Neural cell (in vitro differentiated cells): ENCODE measurements at regions not wholly inside any gene's neighbourhood (a gene's known extent, or its start where the extent isn't known, plus 50 kb on each side); places are given as distances from the start of the nearest gene placed in this dataset.

Experiments
- H2AFZ ChIP-seq: fragments of 200-600, 300-800 bp; sonication (generic), shearing (Covaris generic); 2 replicates; pipeline ENCODE4 v1.6.0; 2014; ENCODE audit warnings: low read depth, mild to moderate bottlenecking, antibody characterized with exemption, low read length, moderate library complexity
- H3F3A ChIP-seq: fragments of 200-600 bp; shearing (Covaris generic); 2 replicates; pipeline ENCODE4 v1.6.1; 2016; ENCODE audit warnings: mild to moderate bottlenecking, moderate library complexity, mixed read lengths, antibody characterized with exemption, low read length; ENCODE audit not compliant: insufficient read depth, poor library complexity, severe bottlenecking
- H3K27ac ChIP-seq: fragments of 200-600, 300-800 bp; sonication (generic), shearing (Covaris generic); 2 replicates; pipeline ENCODE4 v1.5.1; 2014; ENCODE audit warnings: mild to moderate bottlenecking, low read length, moderate library complexity
- H3K27me3 ChIP-seq: fragments of 300-800, 200-600 bp; sonication (generic), shearing (Covaris generic); 2 replicates; pipeline ENCODE4 v1.6.0; 2014; ENCODE audit warnings: mild to moderate bottlenecking, low read depth, low read length, moderate library complexity; ENCODE audit not compliant: insufficient read depth
- H3K36me3 ChIP-seq: fragments of 300-800, 200-600 bp; sonication (generic), shearing (Covaris generic); 2 replicates; pipeline ENCODE4 v1.5.1; 2014; ENCODE audit warnings: mild to moderate bottlenecking, antibody characterized with exemption, low read length, moderate library complexity; ENCODE audit not compliant: insufficient read depth
- H3K4me2 ChIP-seq: fragments of 300-800, 200-600 bp; sonication (generic), shearing (Covaris generic); 2 replicates; pipeline ENCODE4 v1.6.0; 2014; ENCODE audit warnings: mild to moderate bottlenecking, low read length
- H3K4me3 ChIP-seq: fragments of 300-800, 200-600 bp; sonication (generic), shearing (Covaris generic); 2 replicates; pipeline ENCODE4 v1.5.1; 2014; ENCODE audit warnings: mild to moderate bottlenecking, low read length, moderate library complexity
- H3K79me2 ChIP-seq: fragments of 200-600 bp; shearing (Covaris generic); replicated peaks from 2 replicates; pipeline ENCODE4 v1.6.0; 2014; ENCODE audit warnings: mild to moderate bottlenecking, low read length, moderate library complexity; ENCODE audit not compliant: insufficient read depth
- H3K9ac ChIP-seq: fragments of 300-800, 200-600 bp; sonication (generic), shearing (Covaris generic); 2 replicates; pipeline ENCODE4 v1.6.1; 2016; ENCODE audit warnings: mild to moderate bottlenecking, low read length, mixed read lengths
- H3K9me2 ChIP-seq: fragments of 200-600 bp; shearing (Covaris generic); 2 replicates; pipeline ENCODE4 v1.6.1; 2016; ENCODE audit warnings: mild to moderate bottlenecking, low read length, mixed read lengths; ENCODE audit not compliant: insufficient read depth
- H3K9me3 ChIP-seq: fragments of 200-600, 300-800 bp; sonication (generic), shearing (Covaris generic); 2 replicates; pipeline ENCODE4 v1.6.1; 2016; ENCODE audit warnings: mild to moderate bottlenecking, mixed run types, low read length, moderate library complexity, mixed read lengths
- H4K20me1 ChIP-seq: fragments of 200-600 bp; shearing (Covaris generic); 2 replicates; pipeline ENCODE4 v1.6.1; 2016; ENCODE audit warnings: mild to moderate bottlenecking, mixed run types; ENCODE audit not compliant: insufficient read depth
- EP300 ChIP-seq: fragments of 450-650 bp; conservative IDR thresholded peaks from 2 replicates; pipeline ENCODE4 v1.6.1; 2014; ENCODE audit warnings: antibody characterized with exemption, mild to moderate bottlenecking, moderate library complexity; ENCODE audit not compliant: poor library complexity, severe bottlenecking
- EZH2 ChIP-seq: fragments of 200-600, 300-800 bp; shearing (Covaris generic), sonication (generic); IDR thresholded peaks from 2 replicates; pipeline ENCODE4 v1.6.1; 2014; ENCODE audit warnings: antibody characterized with exemption, low read length, borderline replicate concordance, mild to moderate bottlenecking; ENCODE audit not compliant: insufficient read depth, poor library complexity, severe bottlenecking
- MXI1 ChIP-seq: fragments of 450-650 bp; conservative IDR thresholded peaks from 2 replicates; pipeline ENCODE4 v1.6.1; 2014; ENCODE audit warnings: antibody characterized with exemption, mild to moderate bottlenecking; ENCODE audit not compliant: poor library complexity, severe bottlenecking
- POLR2AphosphoS5 ChIP-seq: IDR thresholded peaks from 2 replicates; pipeline ENCODE4 v1.6.1; 2012
- RAD21 ChIP-seq: fragments of 450-650 bp; conservative IDR thresholded peaks from 2 replicates; pipeline ENCODE4 v1.6.1; 2014; ENCODE audit warnings: antibody characterized with exemption, mild to moderate bottlenecking, moderate library complexity
- SMC3 ChIP-seq: fragments of 450-650 bp; conservative IDR thresholded peaks from 2 replicates; pipeline ENCODE4 v1.6.1; 2014; ENCODE audit warnings: antibody characterized with exemption, mild to moderate bottlenecking, moderate library complexity; ENCODE audit not compliant: poor library complexity
- TAF1 ChIP-seq: IDR thresholded peaks from 2 replicates; pipeline ENCODE4 v1.6.1; 2012; ENCODE audit warnings: low read depth
- TF ChIP-seq, protein P1 (sequence below): IDR thresholded peaks from 2 replicates; pipeline ENCODE4 v1.6.1; 2012; ENCODE audit warnings: borderline replicate concordance
- TF ChIP-seq, protein P2 (sequence below): fragments of 450-650 bp; IDR thresholded peaks from 2 replicates; pipeline ENCODE4 v1.5.1; 2014; ENCODE audit warnings: antibody characterized with exemption, mild to moderate bottlenecking, moderate library complexity; ENCODE audit not compliant: poor library complexity, severe bottlenecking

DNA sequence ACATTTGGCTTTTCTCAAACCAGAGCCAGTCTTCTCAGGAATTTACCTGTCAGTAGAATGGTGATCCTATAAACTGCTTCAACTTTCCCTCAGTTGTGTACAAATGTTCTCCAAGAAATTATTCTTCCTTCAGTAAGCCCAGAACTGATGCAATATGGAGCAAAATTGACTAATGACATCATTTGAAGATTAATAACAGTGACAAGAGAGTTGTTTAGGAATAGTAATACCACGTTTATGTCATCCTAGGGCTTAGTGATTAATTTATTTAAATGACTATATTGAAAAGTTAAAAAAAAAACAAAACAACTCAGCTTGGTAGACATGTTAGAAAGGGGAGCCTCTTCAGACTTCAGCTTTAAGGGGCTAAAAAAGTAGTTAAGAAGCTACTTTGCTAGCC is 933.2 kb downstream of the GATA3 start:
- no peak overlapping the region for H2AFZ ChIP-seq
- no peaks in the 10 kb centered on the region for H3K27me3 ChIP-seq
- H3K9me2 ChIP-seq, result no peaks in the 10 kb centered on the region
- no peak overlapping the region for H3K27ac ChIP-seq
- TF ChIP-seq, protein P1, sequence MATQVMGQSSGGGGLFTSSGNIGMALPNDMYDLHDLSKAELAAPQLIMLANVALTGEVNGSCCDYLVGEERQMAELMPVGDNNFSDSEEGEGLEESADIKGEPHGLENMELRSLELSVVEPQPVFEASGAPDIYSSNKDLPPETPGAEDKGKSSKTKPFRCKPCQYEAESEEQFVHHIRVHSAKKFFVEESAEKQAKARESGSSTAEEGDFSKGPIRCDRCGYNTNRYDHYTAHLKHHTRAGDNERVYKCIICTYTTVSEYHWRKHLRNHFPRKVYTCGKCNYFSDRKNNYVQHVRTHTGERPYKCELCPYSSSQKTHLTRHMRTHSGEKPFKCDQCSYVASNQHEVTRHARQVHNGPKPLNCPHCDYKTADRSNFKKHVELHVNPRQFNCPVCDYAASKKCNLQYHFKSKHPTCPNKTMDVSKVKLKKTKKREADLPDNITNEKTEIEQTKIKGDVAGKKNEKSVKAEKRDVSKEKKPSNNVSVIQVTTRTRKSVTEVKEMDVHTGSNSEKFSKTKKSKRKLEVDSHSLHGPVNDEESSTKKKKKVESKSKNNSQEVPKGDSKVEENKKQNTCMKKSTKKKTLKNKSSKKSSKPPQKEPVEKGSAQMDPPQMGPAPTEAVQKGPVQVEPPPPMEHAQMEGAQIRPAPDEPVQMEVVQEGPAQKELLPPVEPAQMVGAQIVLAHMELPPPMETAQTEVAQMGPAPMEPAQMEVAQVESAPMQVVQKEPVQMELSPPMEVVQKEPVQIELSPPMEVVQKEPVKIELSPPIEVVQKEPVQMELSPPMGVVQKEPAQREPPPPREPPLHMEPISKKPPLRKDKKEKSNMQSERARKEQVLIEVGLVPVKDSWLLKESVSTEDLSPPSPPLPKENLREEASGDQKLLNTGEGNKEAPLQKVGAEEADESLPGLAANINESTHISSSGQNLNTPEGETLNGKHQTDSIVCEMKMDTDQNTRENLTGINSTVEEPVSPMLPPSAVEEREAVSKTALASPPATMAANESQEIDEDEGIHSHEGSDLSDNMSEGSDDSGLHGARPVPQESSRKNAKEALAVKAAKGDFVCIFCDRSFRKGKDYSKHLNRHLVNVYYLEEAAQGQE, result no peak
- no peak for TF ChIP-seq RAD21
- no peak for TF ChIP-seq MXI1
- no peak for TF ChIP-seq EZH2
- TF ChIP-seq POLR2AphosphoS5, result no peak
- no peak for TF ChIP-seq EP300
- no peak for TF ChIP-seq TAF1
- TF ChIP-seq, protein P2, sequence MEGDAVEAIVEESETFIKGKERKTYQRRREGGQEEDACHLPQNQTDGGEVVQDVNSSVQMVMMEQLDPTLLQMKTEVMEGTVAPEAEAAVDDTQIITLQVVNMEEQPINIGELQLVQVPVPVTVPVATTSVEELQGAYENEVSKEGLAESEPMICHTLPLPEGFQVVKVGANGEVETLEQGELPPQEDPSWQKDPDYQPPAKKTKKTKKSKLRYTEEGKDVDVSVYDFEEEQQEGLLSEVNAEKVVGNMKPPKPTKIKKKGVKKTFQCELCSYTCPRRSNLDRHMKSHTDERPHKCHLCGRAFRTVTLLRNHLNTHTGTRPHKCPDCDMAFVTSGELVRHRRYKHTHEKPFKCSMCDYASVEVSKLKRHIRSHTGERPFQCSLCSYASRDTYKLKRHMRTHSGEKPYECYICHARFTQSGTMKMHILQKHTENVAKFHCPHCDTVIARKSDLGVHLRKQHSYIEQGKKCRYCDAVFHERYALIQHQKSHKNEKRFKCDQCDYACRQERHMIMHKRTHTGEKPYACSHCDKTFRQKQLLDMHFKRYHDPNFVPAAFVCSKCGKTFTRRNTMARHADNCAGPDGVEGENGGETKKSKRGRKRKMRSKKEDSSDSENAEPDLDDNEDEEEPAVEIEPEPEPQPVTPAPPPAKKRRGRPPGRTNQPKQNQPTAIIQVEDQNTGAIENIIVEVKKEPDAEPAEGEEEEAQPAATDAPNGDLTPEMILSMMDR, result no peak
- TF ChIP-seq SMC3, result no peak
- no peak overlapping the region for H3K4me2 ChIP-seq
- no peak overlapping the region for H3K9ac ChIP-seq
- H3K36me3 ChIP-seq, result no peaks in the 10 kb centered on the region
- H3F3A ChIP-seq, result no peaks in the 10 kb centered on the region
- H3K79me2 ChIP-seq, result no peaks in the 10 kb centered on the region
- H3K9me3 ChIP-seq, result no peaks in the 10 kb centered on the region
- H4K20me1 ChIP-seq, result no peaks in the 10 kb centered on the region
- no peak overlapping the region for H3K4me3 ChIP-seq

GRCh38 chr10:8990280-8990987 is 935.9 kb downstream of the GATA3 start:
- Histone ChIP-seq H4K20me1 (no peaks in the 10 kb centered on the region), H3K36me3 (no peaks in the 10 kb centered on the region), H3K27me3 (no peaks in the 10 kb centered on the region), H2AFZ (no peak overlapping the region), H3K27ac (no peak overlapping the region), H3K9me3 (no peaks in the 10 kb centered on the region), H3K4me2 (no peak overlapping the region), H3K4me3 (no peak overlapping the region), H3K9ac (no peak overlapping the region), H3K9me2 (no peaks in the 10 kb centered on the region), H3K79me2 (no peaks in the 10 kb centered on the region), H3F3A (no peaks in the 10 kb centered on the region)
- TF ChIP-seq EP300, result no peak
- TF ChIP-seq SMC3, result no peak
- no peak for TF ChIP-seq RAD21
- TF ChIP-seq EZH2, result no peak
- TF ChIP-seq, protein P1, result no peak
- no peak for TF ChIP-seq POLR2AphosphoS5
